ENCODE measurements at regions not wholly inside any gene's neighbourhood (a gene's known extent, or its start where the extent isn't known, plus 50 kb on each side); places are given as distances from the start of the nearest gene placed in this dataset.

DNA sequence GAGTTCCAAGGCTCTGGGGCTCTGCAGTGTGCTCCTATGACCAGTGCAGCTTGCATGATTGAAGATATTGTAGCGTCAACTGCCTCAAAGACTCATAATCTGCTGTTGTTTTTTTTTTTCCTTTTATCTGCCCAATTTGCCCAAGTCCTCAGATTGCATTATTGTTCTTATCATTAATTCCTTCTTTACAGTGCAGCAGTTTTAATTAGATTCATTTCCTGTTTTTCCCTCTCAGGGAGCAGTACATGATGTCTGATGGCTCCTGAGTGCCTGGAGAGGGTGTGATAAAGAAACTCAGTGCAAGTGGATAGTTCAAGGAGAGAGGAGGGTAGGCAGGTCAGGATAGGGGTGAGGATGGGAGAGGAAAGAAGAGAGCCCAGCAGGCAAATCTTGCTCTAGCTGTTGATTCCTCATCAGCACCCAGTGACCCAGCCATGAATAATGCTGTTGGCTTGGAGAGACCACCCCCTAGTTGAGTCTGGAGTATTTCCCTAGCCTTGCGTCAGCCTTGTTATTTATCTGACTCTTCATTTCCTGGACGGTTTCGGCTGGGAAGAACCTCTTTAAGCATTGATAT lies 219.6 kb upstream of the SESN3 start:
- TF ChIP-seq, protein P1, sequence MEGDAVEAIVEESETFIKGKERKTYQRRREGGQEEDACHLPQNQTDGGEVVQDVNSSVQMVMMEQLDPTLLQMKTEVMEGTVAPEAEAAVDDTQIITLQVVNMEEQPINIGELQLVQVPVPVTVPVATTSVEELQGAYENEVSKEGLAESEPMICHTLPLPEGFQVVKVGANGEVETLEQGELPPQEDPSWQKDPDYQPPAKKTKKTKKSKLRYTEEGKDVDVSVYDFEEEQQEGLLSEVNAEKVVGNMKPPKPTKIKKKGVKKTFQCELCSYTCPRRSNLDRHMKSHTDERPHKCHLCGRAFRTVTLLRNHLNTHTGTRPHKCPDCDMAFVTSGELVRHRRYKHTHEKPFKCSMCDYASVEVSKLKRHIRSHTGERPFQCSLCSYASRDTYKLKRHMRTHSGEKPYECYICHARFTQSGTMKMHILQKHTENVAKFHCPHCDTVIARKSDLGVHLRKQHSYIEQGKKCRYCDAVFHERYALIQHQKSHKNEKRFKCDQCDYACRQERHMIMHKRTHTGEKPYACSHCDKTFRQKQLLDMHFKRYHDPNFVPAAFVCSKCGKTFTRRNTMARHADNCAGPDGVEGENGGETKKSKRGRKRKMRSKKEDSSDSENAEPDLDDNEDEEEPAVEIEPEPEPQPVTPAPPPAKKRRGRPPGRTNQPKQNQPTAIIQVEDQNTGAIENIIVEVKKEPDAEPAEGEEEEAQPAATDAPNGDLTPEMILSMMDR (IDR thresholded peaks at IDR 0.05), result no peak
- no peak for TF ChIP-seq POLR2A (IDR thresholded peaks at IDR 0.05)

Data from esophagus squamous epithelium (tissue), 4 donors.